H1 (cell line): ENCODE measurements at regions not wholly inside any gene's neighbourhood (a gene's known extent, or its start where the extent isn't known, plus 50 kb on each side); places are given as distances from the start of the nearest gene placed in this dataset.

Experiments used
- CTCF ChIA-PET: fragments of 300-600 bp; sonication (Branson Sonifier 250); formaldehyde crosslinking; loops from one replicate; lab custom pipeline; 2021; ENCODE audit not compliant: partially characterized antibody; lab: Charles Lee
- POLR2A ChIA-PET: fragments of 300-600 bp; sonication (Branson Sonifier 250); formaldehyde crosslinking; loops from one replicate; lab custom pipeline; 2021; ENCODE audit warnings: inconsistent platforms; ENCODE audit not compliant: partially characterized antibody; lab: Charles Lee
- DNase-seq, 2 experiments: peaks; one replicate each; pipeline versions ENCODE4 v3.0.0 to v3.0.0-alpha.2; 2010 to 2022; ENCODE audit warnings: low spot score in 2 of 2, low read depth in 1 of 2, mixed read lengths in 1 of 2
- FAIRE-seq: peaks from 2 replicates; lab custom pipeline; 2011; peaks lifted over from hg19 to GRCh38; lab: Jason Lieb, UNC
- H2AFZ ChIP-seq: 2 replicates; pipeline ENCODE4 v1.8.1; 2012; ENCODE audit warnings: low read length, inconsistent platforms
- H2AK5ac ChIP-seq: 2 replicates; pipeline ENCODE4 v1.6.1; 2013; ENCODE audit warnings: low read depth, low read length
- H2BK120ac ChIP-seq: replicated peaks from 2 replicates; pipeline ENCODE3; 2013; ENCODE audit warnings: low read depth, low read length, inconsistent platforms
- H2BK12ac ChIP-seq: 2 replicates; pipeline ENCODE4 v1.6.1; 2013; ENCODE audit warnings: low read depth, low read length
- H2BK15ac ChIP-seq: 2 replicates; pipeline ENCODE4 v1.6.1; 2013; ENCODE audit warnings: low read length
- H2BK20ac ChIP-seq: 2 replicates; pipeline ENCODE4 v1.6.1; 2013; ENCODE audit warnings: low read length
- H2BK5ac ChIP-seq: 2 replicates; pipeline ENCODE4 v1.6.1; 2013; ENCODE audit warnings: low read depth, low read length
- H3K14ac ChIP-seq: 2 replicates; pipeline ENCODE4 v1.6.1; 2013; ENCODE audit warnings: inconsistent platforms; ENCODE audit not compliant: insufficient read length
- H3K18ac ChIP-seq: 2 replicates; pipeline ENCODE4 v1.6.1; 2013; ENCODE audit warnings: low read length; ENCODE audit errors: extremely low read depth
- H3K23ac ChIP-seq: 2 replicates; pipeline ENCODE4 v1.6.1; 2013; ENCODE audit warnings: inconsistent platforms; ENCODE audit not compliant: insufficient read length
- H3K23me2 ChIP-seq: 2 replicates; pipeline ENCODE4 v1.6.1; 2013; ENCODE audit warnings: low read depth, low read length
- H3K27ac ChIP-seq: 2 replicates; pipeline ENCODE4 v1.6.1; 2011; ENCODE audit warnings: low read depth, low read length, inconsistent platforms
- H3K27me3 ChIP-seq, 4 experiments: replicated peaks in 1 of 4; 1 replicate in 1 of 4; 2 replicates in 3 of 4; pipeline versions ENCODE4 v1.6.1 to v1.8.1; 2011 to 2013; ENCODE audit warnings: low read length in 3 of 4, mild to moderate bottlenecking in 3 of 4, inconsistent platforms in 2 of 4, mixed read lengths in 2 of 4, moderate library complexity in 1 of 4; ENCODE audit not compliant: control insufficient read depth in 3 of 4, insufficient read depth in 3 of 4; ENCODE audit errors: extremely low read depth in 1 of 4
- H3K36me3 ChIP-seq, 4 experiments: 2 replicates each; pipeline versions ENCODE4 v1.6.1 to v1.8.1; 2011 to 2013; ENCODE audit warnings: mild to moderate bottlenecking in 4 of 4, low read length in 3 of 4, moderate library complexity in 2 of 4, control low read depth in 1 of 4, inconsistent platforms in 1 of 4; ENCODE audit not compliant: insufficient read depth in 4 of 4, control insufficient read depth in 2 of 4
- H3K4ac ChIP-seq: replicated peaks from 2 replicates; pipeline ENCODE3; 2013; ENCODE audit warnings: low read length, low read depth, mixed read lengths, inconsistent platforms; ENCODE audit not compliant: insufficient read length
- H3K4me1 ChIP-seq, 4 experiments: replicated peaks in 1 of 4; 1 replicate in 1 of 4; 2 replicates in 3 of 4; pipeline versions ENCODE4 v1.6.1 to v1.8.1; 2011 to 2013; ENCODE audit warnings: low read length in 3 of 4, inconsistent platforms in 2 of 4, mixed read lengths in 1 of 4; ENCODE audit not compliant: insufficient read depth in 4 of 4, control insufficient read depth in 3 of 4
- H3K4me2 ChIP-seq, 2 experiments: 2 replicates each; pipeline versions ENCODE4 v1.6.1 to v1.8.1; 2011 to 2013; ENCODE audit warnings: low read depth in 2 of 2, low read length in 2 of 2, control low read depth in 1 of 2, inconsistent platforms in 1 of 2, mild to moderate bottlenecking in 1 of 2; ENCODE audit not compliant: insufficient read depth in 1 of 2
- H3K4me3 ChIP-seq, 4 experiments: fragments of 200-600, 300-600 bp in 1 of 4; sonication (generic), shearing (Covaris generic), sonication (Bioruptor Twin) in 1 of 4; 2 replicates each; pipeline versions ENCODE4 v1.5.1 to v1.8.1; 2011 to 2016; ENCODE audit warnings: low read length in 4 of 4, low read depth in 3 of 4, control low read depth in 2 of 4, inconsistent platforms in 2 of 4, mild to moderate bottlenecking in 2 of 4, mixed read lengths in 1 of 4, moderate library complexity in 1 of 4; ENCODE audit not compliant: insufficient read depth in 2 of 4; ENCODE audit errors: extremely low read depth in 1 of 4
- H3K56ac ChIP-seq: replicated peaks from 2 replicates; pipeline ENCODE3; 2013; ENCODE audit warnings: low read depth, mild to moderate bottlenecking, mixed read lengths, low read length, inconsistent platforms; ENCODE audit not compliant: insufficient read length
- H3K79me1 ChIP-seq: 2 replicates; pipeline ENCODE4 v1.6.1; 2013; ENCODE audit warnings: low read depth, low read length, control low read depth
- H3K79me2 ChIP-seq, 2 experiments: 2 replicates each; pipeline versions ENCODE4 v1.6.1 to v1.8.1; 2012 to 2013; ENCODE audit warnings: low read length in 2 of 2, mild to moderate bottlenecking in 2 of 2, inconsistent platforms in 1 of 2; ENCODE audit not compliant: insufficient read depth in 2 of 2, control insufficient read depth in 1 of 2
- H3K9ac ChIP-seq, 4 experiments: replicated peaks in 1 of 4; 1 replicate in 1 of 4; 2 replicates in 3 of 4; pipeline versions ENCODE4 v1.6.1 to v1.8.1; 2011 to 2013; ENCODE audit warnings: low read depth in 3 of 4, low read length in 3 of 4, control low read depth in 2 of 4, mild to moderate bottlenecking in 2 of 4, moderate library complexity in 2 of 4, inconsistent platforms in 1 of 4; ENCODE audit errors: extremely low read depth in 1 of 4
- H3K9me3 ChIP-seq, 2 experiments: 2 replicates each; pipeline versions ENCODE4 v1.6.1 to v1.8.1; 2012 to 2013; ENCODE audit warnings: mild to moderate bottlenecking in 2 of 2, moderate library complexity in 2 of 2, control low read depth in 1 of 2, inconsistent platforms in 1 of 2, low read depth in 1 of 2, low read length in 1 of 2, mixed read lengths in 1 of 2; ENCODE audit not compliant: insufficient read depth in 2 of 2
- H4K20me1 ChIP-seq, 2 experiments: replicated peaks in 1 of 2; 2 replicates each; pipeline versions ENCODE3 to v1.8.1; 2011 to 2013; ENCODE audit warnings: inconsistent platforms in 2 of 2, low read length in 2 of 2, mild to moderate bottlenecking in 1 of 2; ENCODE audit not compliant: insufficient read depth in 2 of 2, control insufficient read depth in 1 of 2
- H4K5ac ChIP-seq: 2 replicates; pipeline ENCODE4 v1.6.1; 2013; ENCODE audit warnings: low read length, low read depth, mixed read lengths, inconsistent platforms; ENCODE audit not compliant: insufficient read length
- H4K8ac ChIP-seq: 2 replicates; pipeline ENCODE4 v1.8.0; 2013; ENCODE audit warnings: mild to moderate bottlenecking, moderate library complexity, low read length, inconsistent platforms; ENCODE audit not compliant: insufficient read depth; ENCODE audit errors: extremely low read depth
- H4K91ac ChIP-seq: replicated peaks from 2 replicates; pipeline ENCODE3; 2013; ENCODE audit warnings: low read length, mixed read lengths, inconsistent platforms; ENCODE audit not compliant: insufficient read length
- GABPA ChIP-seq: IDR thresholded peaks from 2 replicates; pipeline ENCODE4 v1.6.1; 2011; ENCODE audit warnings: mild to moderate bottlenecking, low read length, moderate library complexity, borderline replicate concordance; ENCODE audit not compliant: insufficient read depth
- RXRA ChIP-seq: IDR thresholded peaks from 2 replicates; pipeline ENCODE4 v1.6.1; 2011; ENCODE audit warnings: low read depth, mild to moderate bottlenecking, low read length, moderate library complexity; ENCODE audit not compliant: insufficient read depth
- WGBS, 2 experiments: shearing (Covaris generic) in 1 of 2; methylation state at CpG; one replicate each; pipeline versions ENCODE4 v1.1.6 to v1.1.7; 2013 to 2015; ENCODE audit warnings: low lambda C conversion rate in 2 of 2, mixed read lengths in 2 of 2, inconsistent platforms in 1 of 2, low coverage in 1 of 2, missing lambda C conversion rate in 1 of 2; ENCODE audit not compliant: insufficient replicate concordance in 2 of 2, insufficient coverage in 1 of 2, insufficient read length in 1 of 2; ENCODE audit errors: extremely low coverage in 1 of 2, missing lambda C conversion rate in 1 of 2; 5-methylcytosine and 5-hydroxymethylcytosine counted together

GRCh38 chr14:80390906-80391305 lies 179.6 kb upstream of the DIO2 start:
- Histone ChIP-seq H4K8ac (no peak overlapping the region), H2BK15ac (no peak overlapping the region), H3K36me3 (no peaks in the 10 kb centered on the region), H3K79me2 (no peaks in the 10 kb centered on the region), H3K27ac (no peak overlapping the region), H4K5ac (no peak overlapping the region), H3K4ac (no peak overlapping the region), H2AK5ac (no peak overlapping the region), H3K14ac (no peak overlapping the region), H3K23me2 (no peaks in the 10 kb centered on the region), H2BK12ac (no peak overlapping the region), H4K91ac (no peak overlapping the region), H3K4me2 (no peak overlapping the region), H3K56ac (no peak overlapping the region), H2AFZ (no peak overlapping the region), H3K18ac (no peak overlapping the region), H2BK5ac (no peak overlapping the region), H2BK20ac (no peak overlapping the region), H3K9ac (no peak overlapping the region), H2BK120ac (no peak overlapping the region), H3K23ac (no peak overlapping the region), H3K79me1 (no peaks in the 10 kb centered on the region), H3K4me1 (peaks cover 0 to 5% (median 0%) of the 10 kb centered on the region in 4 experiments; a peak in 1 of 7 replicates), H3K9me3 (no peaks in the 10 kb centered on the region), H3K4me3 (no peak overlapping the region), H3K27me3 (no peaks in the 10 kb centered on the region), H4K20me1 (no peaks in the 10 kb centered on the region)
- POLR2A ChIA-PET, result no interaction called here
- CTCF ChIA-PET, result interaction anchor here (1.4 kb wide), 1 partner anchor 195 kb away, joined by 4 read pairs; no protein-coding TSS in a partner anchor
- FAIRE-seq (peak; percentile 63), DNase-seq (peak in 1 of 2 experiments; percentile 13)
- 76% methylated on average over 1 of the region's 1 CpG; no CpG with 5 or more reads in 1 of the 2 experiments for WGBS, 2 experiments
- TF ChIP-seq GABPA (no peak), RXRA (no peak)
